ENCODE measurements at regions not wholly inside any gene's neighbourhood (a gene's known extent, or its start where the extent isn't known, plus 50 kb on each side); places are given as distances from the start of the nearest gene placed in this dataset.

DNA sequence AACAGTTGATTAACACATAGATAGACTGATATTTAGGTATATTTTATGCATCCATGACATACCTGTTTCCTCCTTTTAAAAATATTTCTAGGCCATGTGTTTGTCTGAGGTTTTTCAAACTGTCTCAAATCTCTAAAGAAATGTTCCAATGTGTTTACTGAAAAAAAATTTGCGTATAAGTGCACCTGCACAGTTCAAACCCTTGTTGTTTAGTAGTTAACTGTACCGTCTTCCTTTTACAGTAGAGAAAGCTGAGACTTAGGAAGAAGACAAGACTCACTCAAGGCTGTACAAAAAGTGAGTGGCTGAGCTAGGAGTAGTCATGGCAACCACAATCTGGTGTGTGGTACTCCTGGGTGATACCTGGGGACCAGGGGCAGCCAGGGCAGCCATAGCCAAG lies 934.6 kb downstream of the VRK1 start:
- DNase-seq (ENCODE audit: low read depth in 4 of 4, low spot score in 2 of 4), result no peak

DNA sequence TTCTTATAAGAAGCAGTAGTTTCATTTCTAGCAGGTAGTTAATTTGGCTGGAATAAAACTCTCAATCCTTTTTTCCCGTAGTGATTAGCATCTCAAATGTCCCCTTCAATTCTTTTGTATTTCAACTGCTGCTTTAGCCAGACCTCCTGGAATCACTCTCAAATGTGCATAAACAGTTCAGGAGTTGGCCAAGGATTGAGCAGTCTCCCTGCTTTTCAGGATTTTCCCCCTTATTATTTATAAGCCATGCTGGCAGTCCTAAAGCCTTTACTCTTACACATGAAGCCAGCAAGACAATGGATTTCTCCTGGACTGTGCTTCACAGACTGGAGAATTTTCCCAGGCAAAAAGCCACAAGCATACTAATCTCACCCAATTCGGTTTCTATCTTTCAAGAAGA lies 950.1 kb downstream of the VRK1 start:
- no peak for DNase-seq (ENCODE audit: low read depth in 4 of 4, low spot score in 2 of 4)

DNA sequence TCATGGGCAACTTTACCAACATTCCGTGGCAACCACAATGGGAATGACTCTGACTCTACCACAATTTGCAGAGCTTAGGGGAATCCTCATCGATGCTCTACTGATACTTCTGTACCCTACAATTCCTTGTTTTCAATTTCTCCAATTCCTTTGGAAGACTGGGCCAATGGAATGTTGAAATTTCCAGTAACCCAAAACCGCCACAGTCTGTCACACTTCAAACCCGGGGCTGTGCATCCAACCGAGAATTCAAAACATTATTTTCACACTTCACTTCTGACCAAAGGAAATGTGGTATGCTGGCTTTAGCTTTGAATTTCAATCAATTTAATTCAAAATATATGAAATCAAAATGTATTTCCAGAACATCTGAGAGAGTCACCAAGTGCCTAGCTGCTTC lies 951.4 kb downstream of the VRK1 start:
- peak in 1 of 4 donors; percentile 25 for DNase-seq (ENCODE audit: low read depth in 4 of 4, low spot score in 2 of 4)

DNA sequence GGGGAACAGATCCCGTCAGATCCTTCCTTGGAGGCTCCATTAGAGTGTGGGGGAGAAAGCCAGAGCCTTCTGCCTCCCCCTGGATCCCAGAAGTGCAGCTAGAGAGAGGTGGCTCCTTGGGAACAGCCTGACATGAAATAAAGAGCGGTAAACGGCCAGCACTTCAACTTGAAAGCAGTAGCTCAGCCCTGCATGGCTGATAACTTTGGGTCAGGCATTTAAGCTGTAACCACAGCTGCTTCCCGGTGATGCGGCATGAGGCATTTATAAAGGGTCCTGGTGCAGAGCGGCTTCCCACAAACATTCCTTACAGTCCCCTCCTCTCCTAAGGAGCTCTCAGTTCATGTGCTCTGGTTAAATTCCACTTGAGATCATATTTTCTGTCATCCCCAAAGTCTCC lies 960.3 kb downstream of the VRK1 start:
- no peak for DNase-seq (ENCODE audit: low read depth in 4 of 4, low spot score in 2 of 4)

DNA sequence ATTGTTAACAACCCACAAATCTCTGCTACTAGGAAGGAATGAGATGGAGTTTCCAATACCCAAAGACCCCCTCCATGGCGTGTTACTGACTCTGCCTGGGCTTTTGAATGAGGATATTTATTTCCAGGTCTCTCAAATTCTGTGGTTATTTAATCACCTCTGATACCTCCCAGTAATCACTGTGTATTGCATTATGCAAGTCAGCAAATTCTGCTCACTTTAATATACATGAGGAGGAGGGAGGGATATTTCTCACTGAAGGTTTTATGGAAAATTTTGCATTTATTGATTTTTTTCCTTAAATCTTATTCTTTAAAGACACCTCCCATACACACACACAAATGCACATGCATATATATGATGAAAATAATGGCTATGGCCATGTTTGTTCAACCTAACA lies 962.9 kb downstream of the VRK1 start:
- no peak for DNase-seq (ENCODE audit: low read depth in 4 of 4, low spot score in 2 of 4)

DNA sequence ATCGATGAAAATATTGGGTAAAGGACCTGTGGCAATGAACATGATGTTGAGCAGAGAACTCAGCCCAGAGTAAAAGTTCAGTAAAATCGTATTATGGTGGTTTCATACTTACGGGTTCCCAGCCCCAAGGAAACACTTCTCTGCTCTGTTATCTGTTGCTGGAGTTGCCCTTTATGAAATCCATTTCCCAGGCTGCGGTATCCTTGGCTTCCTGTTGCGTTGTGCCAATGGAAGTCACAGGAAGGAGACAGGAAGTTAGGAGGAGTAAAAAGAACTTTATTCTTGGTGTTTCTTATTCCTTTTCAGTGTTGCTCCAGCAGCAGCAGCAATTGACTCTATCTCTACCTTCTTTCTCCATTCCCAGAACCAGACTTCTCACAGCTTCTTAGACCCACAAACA lies 965.2 kb downstream of the VRK1 start:
- DNase-seq (ENCODE audit: low read depth in 4 of 4, low spot score in 2 of 4), result no peak

DNA sequence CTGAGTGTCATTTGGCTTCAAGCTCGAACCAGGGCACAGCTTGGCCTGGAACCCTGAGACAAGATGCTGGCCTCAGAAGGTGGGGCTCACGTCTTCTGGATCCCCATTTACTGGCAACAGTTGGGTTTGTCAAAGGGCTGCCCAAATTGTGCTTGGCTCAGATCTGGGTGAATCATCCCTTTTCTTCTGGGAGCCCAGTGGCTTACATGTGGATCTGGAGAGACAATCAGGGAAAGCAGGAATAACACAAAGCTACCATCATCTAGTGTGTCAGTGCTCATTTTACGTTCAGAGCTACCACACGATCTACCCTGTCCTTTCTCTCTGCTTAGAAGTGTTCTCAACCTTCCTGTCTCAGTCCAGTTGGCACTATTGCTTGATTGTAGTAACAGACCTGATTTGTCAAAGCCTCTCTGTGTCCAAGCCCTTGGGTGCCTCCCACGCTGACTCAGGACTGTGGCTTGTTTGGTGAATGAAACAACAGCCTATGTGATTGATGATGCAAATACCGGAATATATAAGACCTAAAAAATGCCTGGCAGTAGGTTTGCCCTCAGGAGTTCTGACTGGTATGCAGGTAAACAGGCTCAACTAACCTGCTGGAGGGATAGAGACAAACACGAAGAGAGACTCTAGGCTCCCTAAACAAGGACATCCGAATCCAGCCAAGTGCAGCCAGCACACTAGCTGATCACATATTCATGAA lies 974.3 kb downstream of the VRK1 start:
- DNase-seq (ENCODE audit: low read depth in 4 of 4, low spot score in 2 of 4), result no peak

DNA sequence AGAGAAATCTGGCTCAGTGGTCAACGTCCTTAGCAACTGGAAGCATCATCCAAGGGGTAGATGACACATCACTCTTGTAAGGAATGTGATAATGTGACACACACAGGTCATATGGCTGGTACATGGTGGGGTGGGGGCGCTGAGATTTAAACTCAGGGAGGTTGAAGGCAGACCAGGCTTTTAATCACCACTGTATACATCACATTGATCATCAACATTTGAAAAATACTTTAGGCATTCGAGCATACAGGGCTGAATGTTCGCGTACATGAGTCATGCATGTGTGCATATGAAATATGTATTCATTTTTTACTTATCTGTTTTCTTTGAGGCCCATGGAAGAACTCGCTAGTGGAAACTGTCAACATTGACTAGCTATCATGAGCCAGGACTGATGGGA lies 976.4 kb downstream of the VRK1 start:
- DNase-seq (ENCODE audit: low read depth in 4 of 4, low spot score in 2 of 4), result no peak

DNA sequence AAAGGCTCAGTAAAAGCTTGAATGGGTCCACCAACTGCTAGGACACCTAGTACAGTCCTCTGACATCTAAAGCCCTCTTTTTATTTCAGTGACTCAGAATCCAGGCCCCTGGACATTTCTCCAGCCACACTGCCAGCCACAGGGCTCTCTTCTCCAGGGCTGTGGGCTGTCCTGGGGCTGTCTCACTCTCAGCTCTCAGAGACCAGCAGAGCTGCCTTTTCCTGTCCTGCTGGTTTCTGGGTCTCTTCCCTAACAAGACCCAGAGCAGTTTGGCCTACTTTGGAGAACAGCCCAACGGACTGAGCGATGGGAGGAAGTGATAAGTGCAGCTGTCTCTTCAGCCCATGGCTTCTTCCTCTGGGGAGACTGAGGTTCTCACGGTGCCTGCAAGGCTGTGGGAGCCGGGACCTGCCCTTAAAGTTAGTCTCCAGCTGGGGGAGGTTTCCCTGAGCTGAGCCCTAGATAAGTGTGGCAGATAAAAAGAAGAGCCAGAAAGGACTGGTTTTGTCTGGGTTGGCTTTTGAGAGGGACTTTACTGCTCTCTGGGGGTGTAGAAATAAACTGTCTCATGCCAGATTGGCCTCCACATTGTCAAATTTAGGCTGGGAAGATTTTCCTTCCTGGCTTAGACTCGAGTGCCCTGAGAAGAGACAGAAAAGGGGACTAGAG lies 979.8 kb downstream of the VRK1 start:
- no peak for DNase-seq (ENCODE audit: low read depth in 4 of 4, low spot score in 2 of 4)

DNA sequence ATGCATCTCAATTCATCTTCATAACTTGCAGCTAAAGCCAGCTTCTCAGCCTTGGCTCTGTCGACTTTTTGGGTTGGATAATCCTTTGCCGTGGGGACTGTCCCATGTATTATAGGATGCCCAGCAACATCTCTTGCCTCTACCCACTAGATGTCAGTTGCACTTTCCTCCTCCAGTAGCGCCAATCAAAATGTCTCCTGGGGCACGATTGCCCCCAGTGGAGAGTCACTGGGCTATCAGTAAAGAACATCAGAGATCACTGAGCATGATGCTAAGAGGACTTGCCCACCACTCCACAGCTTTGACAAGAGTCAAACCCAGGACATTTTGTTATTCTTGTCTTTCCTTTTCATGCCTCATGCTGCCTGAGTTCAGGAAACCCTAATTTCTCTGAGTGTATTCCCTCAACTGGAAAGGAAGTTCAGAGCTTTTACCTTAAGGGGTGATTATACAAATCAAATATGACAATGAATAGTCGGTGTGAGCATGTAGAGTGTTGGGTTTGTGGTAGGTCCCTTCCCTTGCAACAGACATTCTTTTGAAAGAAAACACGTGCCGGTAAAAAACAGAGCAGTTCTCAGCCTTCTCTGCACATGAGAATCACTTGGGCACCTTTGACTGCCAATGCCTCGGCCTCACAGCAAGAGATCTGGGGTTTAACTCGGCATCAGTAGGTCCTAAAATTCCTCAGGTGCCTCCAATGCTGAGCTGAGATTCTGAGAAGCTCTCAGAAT lies 980.6 kb downstream of the VRK1 start:
- DNase-seq (ENCODE audit: low read depth in 4 of 4, low spot score in 2 of 4), result no peak

DNA sequence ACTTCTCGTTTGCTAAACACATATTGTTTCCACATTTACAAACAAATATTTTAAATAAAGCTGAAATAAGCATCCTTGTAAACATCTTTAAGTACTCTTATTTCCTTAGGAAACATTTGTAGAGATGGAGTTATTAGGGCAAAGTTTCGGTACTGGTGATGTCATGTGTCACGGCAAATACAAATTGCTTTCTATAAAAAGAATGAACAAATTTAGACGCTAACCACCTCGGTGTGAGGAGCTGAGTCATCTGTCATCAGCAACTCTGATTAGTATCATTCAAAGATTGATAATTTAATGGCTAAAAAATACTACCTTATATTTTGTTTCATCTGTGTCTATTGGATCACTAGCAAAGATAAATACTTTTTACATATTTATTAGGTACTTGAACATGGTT lies 982.0 kb downstream of the VRK1 start:
- DNase-seq (ENCODE audit: low read depth in 4 of 4, low spot score in 2 of 4), result no peak

DNA sequence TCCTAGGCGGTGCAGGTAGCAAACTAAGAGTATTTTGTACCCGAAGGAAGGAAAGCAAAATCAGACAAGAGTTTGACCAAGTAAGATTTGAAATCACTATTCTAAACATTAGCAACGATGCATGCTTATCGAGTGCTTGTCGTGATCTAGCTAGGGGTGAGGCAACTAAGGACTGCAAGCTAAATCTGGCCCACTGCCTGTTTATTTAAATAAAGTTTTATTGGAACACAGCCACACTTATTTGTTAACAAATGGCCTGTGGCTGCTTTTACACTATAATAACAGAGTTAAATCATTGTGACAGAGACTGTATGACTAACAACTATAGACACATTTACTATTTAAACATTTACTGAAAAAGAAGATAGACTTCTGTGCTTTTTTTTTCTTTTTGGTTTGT lies 983.6 kb downstream of the VRK1 start:
- DNase-seq (ENCODE audit: low read depth in 4 of 4, low spot score in 2 of 4), result no peak

DNA sequence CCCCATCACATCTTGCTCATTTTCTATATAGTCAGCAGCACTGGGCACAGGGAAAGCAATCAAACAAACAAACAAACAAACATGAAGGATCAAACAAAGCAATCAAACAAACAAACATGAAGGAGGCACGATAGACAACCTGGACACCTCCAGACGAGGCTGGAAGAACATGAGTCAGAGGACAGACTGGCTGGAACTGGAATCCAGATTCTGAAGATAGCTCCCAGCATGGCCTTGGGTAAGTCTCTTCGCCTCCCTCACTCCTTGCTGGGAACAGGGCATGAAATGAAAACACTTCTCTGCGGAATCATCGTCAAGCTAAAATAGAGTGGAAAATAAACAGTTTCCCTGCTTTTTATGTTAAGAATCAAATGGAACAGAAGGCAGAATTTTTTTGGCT lies 984.8 kb downstream of the VRK1 start:
- no peak for DNase-seq (ENCODE audit: low read depth in 4 of 4, low spot score in 2 of 4)

DNA sequence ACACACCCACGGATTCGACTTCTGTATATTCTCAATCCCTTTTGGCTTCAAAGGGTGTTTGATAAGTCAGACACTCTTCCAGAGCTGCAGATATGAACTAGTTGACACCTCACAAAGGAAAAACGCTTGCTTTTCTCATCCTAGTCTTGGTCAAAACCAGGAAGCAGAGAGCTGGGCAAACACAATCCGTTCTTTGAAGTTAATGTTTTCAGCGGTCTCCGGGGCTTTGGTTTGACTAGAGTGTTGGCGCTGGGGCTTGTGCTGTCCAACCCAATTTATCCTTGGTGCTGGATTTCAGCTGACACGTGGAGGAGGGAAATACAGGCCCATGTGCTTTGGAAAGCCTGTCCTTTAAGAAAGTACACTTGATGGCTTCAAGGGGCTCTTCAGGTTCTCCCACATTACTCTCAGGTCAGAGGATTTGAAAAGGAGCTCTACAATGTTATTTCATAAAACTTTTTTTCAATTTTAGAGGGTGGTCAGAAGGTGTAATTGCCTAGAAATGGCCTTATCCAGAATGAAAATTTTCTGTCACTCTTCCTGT lies 985.8 kb downstream of the VRK1 start:
- DNase-seq (ENCODE audit: low read depth in 4 of 4, low spot score in 2 of 4), result no peak

DNA sequence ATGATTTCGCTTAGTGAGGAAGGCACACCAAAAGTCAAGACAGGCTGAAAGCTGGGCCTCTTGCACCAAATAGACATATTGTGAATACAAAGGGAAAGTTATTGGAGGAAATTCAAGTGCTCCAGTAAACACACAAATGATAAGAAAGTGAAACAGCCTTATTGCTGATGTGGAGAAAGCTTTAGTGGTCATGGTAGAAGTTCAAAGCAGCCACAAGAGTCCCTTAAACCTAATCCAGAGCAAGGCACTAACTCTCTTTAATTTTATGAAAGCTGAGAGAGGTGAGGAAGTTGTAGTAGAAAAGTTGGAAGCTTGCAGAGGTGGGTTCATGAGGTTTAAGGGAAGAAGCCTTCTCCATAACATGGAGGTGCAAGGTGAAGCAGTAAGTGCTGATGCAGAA lies 988.3 kb downstream of the VRK1 start:
- DNase-seq (ENCODE audit: low read depth in 4 of 4, low spot score in 2 of 4), result no peak

DNA sequence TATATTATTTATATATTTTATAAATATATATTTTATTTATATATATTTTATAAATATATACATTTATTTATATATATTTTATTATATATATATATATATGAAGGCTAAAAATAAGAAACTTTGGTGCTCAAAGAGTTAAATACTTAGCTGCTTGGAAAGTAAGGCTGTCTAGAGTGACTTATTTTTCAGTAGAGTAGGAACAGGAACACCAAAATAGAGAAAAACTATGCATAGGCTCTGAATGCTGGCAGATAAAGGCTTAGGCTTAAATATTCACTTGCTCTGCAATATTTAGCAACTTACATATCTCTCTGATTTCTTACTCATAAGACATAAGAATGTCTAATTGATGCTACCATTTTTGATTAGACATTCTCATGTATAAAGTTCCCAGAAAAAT lies 991.2 kb downstream of the VRK1 start:
- no peak for DNase-seq (ENCODE audit: low read depth in 4 of 4, low spot score in 2 of 4)

DNA sequence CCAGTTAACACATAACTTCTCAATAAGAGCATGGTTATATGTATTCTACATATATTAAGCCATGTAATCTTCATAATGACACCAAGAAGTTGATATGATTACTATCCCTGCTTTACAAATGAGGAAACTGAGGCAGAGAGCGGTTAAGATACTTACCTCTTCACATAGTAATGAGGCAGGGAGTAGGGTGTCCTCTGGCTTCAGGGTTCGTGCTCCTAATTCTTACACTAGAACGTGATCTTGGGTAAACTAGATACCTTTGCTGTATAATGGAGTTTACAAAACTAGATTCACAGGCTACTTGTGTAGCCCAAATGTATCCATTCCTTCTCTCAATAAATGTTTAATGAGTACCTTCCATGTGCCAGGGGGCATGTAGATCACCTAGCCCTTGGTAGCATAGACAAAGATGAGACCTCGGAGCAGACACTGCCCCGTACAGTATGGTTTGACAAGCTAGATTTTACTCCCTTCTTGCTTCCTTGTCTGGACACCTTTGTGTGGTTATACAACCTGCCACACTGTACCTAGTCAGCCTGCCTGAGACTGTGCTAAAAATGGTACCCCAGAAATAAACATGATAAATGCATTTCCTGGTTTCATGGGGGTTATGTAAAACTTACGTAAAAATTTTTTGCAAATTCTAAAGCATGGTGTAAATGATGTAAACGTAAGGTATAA lies 991.8 kb downstream of the VRK1 start:
- DNase-seq (ENCODE audit: low read depth in 4 of 4, low spot score in 2 of 4), result no peak

DNA sequence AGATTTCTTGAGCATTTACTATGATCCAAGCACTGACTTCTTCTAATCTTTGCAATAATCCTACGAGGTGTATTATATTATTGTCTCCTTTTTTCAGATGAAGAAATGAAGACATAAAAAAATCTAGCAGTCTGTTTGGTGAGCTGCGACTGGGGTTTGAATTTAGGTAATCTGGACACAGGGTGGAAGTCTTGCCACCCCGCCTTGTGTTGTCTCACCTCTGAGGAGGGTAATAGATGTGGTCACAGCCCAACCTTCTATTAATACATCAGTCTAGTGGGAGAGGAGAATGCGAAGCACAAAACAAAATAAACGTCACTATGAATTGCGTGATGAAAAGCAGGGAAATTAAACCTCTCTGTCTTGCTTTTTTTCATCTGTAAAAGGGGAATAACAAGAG lies 993.9 kb downstream of the VRK1 start:
- no peak for DNase-seq (ENCODE audit: low read depth in 4 of 4, low spot score in 2 of 4)

DNA sequence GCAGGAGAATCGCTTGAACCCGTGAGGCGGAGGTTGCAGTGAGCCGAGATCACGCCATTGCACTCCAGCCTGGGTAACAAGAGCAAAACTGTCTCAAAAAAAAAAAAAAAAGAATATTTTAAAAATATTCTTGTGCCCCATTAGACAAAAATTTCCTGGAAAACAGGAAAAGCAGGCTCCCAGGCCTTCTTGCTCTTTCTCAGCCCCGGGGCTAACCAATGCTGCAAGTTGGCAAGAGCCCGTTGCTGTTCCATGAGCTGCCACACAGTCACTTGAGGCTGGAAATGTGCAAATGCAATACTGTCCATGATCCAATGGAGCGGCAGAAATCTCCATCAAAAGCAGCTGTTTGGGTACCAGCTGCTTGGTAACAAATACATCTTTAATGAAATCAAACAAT lies 994.7 kb downstream of the VRK1 start:
- DNase-seq (ENCODE audit: low read depth in 4 of 4, low spot score in 2 of 4), result no peak

DNA sequence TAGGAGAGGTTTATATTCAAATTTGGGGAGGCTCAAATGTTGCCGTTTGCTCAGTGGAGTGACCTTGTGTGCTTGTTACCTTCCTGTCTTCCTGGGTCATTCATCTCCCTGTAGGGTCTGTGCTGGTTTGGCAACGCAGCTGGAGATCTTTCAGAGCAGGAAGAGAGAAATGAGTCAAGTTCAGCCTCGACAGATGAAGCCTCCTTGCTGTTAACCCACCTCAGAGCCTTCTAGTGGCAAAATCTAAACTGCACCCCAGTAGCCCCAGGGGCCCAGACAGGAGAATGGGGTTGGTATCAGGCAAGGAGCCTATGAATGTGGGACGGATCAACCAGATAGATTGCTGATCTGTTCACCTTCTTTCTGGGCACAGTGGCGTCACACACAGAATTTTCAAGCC lies 999.3 kb downstream of the VRK1 start:
- no peak for DNase-seq (ENCODE audit: low read depth in 4 of 4, low spot score in 2 of 4)

DNA sequence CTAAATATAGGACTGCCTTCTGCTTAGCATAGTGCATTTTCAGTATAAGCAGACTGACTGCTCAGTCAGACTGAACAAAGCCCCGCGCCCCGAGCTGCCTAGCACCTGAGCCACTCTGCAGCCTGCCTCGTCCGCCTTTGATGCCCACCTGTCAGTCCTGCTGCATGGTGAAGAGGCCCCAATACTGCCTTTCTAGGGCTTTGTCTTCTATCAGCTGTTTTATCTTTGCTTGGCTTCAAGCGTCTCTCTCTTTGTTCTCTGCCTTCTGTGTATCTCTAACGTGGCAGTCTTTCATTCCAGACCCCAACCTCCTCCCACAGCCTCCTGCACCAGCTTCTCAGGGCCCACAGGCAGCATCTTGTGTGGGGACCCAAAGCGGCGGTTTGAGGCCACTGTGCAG lies 1001.0 kb downstream of the VRK1 start:
- DNase-seq (ENCODE audit: low read depth in 4 of 4, low spot score in 2 of 4), result no peak

Measured in left renal cortex interstitium (tissue), 4 donors.